GM13976 (cell line): ENCODE measurements at regions not wholly inside any gene's neighbourhood (a gene's known extent, or its start where the extent isn't known, plus 50 kb on each side); places are given as distances from the start of the nearest gene placed in this dataset.

Experiments
- DNase-seq: peaks from one replicate; pipeline ENCODE4 v3.0.0; 2012; ENCODE audit warnings: low spot score
- in situ Hi-C: fragments of 300-500 bp; cut with MboI; formaldehyde crosslinking; loops from one replicate; pipeline ENCODE4 v1.12.0; 2022; ENCODE audit warnings: low sequenced_read_pairs, mixed read lengths, inconsistent platforms; ENCODE audit not compliant: unreplicated experiment
- TF ChIP-seq, protein P1 (sequence below): IDR thresholded peaks from 2 replicates; pipeline ENCODE4 v1.5.1; 2012; ENCODE audit warnings: borderline replicate concordance, mild to moderate bottlenecking; ENCODE audit not compliant: insufficient read depth; ENCODE audit errors: extremely low read depth, missing control alignments, control extremely low read depth

DNA sequence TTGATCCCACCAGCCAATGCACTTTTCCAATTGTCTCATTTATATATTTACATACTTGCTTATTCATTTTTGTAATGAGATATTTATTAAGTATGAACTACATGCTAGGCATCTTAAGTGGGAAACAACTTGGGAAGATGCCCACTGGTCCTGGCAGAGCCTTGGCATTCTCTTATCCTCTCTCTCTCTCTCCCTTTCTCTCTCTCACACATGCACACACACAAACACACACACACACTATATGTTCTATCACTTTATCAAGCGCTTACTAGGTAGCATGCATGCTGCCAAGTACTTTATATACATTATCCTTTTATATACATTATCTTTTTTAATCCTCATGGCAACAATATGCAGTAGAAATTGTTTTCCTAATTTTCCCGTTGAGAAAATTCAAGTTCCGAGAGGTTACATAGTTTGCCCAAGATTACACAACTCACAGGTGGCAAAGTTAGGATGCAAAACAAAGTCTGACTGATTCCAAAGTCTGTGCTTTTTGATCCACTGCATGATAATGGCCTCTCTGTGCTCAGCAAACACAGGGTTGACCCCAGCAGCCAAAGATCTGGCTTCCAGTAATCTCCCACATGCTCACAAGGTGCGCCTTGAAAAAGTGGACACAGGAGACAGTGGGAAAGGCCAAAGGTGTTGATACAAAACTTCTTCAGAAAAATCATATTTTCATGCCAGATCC lies 173.1 kb upstream of the KLF3 start:
- DNase-seq: no peak
- TF ChIP-seq, protein P1, sequence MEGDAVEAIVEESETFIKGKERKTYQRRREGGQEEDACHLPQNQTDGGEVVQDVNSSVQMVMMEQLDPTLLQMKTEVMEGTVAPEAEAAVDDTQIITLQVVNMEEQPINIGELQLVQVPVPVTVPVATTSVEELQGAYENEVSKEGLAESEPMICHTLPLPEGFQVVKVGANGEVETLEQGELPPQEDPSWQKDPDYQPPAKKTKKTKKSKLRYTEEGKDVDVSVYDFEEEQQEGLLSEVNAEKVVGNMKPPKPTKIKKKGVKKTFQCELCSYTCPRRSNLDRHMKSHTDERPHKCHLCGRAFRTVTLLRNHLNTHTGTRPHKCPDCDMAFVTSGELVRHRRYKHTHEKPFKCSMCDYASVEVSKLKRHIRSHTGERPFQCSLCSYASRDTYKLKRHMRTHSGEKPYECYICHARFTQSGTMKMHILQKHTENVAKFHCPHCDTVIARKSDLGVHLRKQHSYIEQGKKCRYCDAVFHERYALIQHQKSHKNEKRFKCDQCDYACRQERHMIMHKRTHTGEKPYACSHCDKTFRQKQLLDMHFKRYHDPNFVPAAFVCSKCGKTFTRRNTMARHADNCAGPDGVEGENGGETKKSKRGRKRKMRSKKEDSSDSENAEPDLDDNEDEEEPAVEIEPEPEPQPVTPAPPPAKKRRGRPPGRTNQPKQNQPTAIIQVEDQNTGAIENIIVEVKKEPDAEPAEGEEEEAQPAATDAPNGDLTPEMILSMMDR: no peak
- in situ Hi-C loops: no loop called here

DNA sequence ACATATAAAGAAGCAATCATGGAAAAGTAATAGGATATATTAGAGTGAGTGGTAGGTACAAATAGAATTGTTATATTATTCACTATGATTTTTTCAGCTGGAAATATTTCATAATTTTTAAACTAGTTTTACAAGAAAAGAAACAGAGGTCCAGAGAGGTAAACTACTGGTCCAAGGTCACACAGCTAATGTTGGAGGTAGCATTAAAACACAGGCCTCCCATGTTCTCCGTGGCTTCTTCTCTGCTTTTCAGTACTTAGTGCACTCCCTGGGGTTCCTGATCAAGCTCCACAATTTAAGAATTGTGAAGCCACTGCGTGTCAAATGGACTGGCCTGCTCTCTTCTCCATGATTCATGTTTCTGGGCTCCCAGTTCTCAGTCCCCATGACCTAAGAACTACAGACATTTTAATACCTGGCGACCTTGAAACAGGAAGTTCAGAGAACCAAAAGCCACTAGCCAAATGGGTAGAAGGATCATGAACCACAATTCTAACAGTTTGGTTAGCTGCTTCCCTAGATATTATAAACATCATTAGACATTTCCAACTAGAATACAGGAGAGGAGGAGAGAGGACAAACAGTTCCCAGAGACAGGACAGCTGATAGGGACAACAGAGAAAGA lies 172.0 kb upstream of the KLF3 start:
- in situ Hi-C loops: no loop called here
- TF ChIP-seq, protein P1: no peak
- no peak for DNase-seq

DNA sequence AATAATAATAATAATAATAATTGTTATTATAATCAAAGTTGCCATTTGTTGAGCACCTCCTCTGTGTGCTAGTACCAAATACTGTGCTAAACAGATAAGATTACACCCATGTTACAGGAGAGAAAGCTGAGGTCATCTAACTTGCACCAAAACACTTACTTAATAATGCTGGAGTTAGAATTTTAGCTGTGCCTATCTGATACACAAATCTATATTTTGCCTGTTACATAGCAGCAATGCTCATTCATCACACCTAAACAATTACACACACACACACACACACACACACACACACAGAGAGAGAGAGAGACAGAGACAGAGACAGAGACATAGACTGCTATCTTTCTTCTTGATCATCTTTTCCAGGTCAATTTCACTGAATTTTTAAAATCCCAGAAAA lies 170.9 kb upstream of the KLF3 start:
- TF ChIP-seq, protein P1: no peak
- DNase-seq: no peak
- in situ Hi-C loops: no loop called here

DNA sequence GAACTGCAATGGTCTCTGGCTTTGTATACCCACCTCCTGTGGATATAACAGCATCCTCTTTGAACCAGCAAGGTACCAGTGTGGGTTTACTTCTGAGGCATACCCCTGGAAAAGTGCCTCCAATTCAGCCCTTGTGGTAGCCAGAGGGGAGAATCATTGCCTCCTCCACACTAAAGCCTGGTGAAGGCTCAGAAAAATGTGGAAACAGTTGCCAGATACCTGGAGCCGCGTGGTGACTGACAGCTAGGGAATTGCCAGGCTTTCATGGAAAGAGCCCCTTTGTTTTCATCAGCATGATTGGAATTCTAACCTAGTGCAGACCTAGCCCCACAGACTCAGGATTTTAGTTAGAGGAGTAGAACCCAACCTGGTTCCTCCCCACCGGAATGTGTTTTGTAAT lies 168.6 kb upstream of the KLF3 start:
- in situ Hi-C loops: no loop called here
- no peak for DNase-seq
- TF ChIP-seq, protein P1: no peak

DNA sequence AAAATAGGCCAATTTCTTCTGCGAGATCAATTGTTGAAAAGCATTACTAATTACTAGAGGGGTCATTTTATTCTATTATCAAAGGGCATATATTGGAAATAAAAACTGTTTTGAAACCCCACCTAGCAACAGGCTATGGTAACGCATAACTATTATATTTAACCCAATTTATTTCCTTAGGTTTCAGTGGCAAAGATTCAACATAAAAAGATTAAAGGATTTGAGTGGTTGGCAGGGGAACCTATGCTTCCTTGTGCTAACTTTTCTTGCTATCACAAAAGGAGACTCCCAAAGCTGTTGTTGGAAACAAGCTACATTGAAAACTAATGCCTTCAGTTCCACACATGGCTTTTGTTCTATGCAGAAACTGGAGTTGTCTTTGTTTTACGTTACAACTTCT lies 166.9 kb upstream of the KLF3 start:
- in situ Hi-C loops: no loop called here
- TF ChIP-seq, protein P1: no peak
- DNase-seq: no peak

DNA sequence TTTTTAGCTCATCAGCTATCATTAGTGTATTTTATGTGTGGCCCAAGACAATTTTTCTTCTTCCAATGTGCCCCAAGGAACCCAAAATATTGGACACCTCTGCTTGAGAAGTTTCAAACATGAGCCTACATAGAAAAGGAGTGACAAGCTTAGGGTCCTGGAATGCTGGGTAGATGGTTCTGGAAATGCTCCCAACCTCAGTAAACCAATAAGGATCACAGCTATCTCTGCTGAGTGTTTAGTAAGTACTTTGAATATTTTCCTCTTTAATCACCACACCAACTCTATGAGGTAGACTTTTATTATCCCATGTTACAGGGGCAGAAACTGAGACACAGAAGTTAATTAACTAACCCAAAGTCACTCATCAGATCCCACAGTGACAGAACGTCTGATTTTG lies 164.9 kb upstream of the KLF3 start:
- in situ Hi-C loops: no loop called here
- TF ChIP-seq, protein P1: no peak
- no peak for DNase-seq
